HG02870 (cell line): ENCODE measurements at regions not wholly inside any gene's neighbourhood (a gene's known extent, or its start where the extent isn't known, plus 50 kb on each side); places are given as distances from the start of the nearest gene placed in this dataset.

Experiments
- ATAC-seq: cut with Tn5 transposase; IDR thresholded peaks from one replicate; pipeline ENCODE4 v1.9.1; 2021; ENCODE audit warnings: mild to moderate bottlenecking, moderate library complexity; ENCODE audit not compliant: unreplicated experiment

DNA sequence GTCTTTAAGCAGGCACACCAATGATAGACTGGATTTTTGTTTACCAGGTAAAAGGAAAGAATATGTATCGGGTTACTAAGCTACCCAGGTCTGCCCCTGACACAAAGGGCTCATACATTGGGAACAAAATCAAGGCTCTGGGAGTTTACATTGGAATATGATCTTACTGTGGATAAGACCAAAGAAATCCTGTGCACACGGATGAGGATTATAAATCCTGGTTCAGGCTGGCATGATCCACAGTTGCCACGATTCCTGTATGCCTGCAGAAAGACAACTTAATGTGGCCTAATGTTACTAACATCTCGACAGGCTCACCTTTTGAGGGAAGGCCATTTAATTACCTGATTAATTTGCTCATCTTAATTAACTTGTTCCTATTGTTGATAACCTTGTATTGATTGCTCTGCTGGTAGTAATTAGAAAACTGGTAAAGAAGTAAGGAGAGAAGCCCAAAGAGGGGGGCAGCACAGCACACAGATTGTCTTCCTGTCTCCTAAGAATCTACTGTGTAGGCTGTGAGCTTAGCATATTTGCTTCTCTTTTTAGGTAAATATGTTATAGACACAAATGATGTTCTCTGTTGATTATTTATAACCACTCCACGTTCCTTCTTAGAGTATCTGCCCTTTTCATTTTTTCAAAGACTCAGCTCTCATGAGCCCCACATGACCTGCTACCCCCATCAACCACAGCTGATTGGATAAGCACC is 51.0 kb upstream of the TOX3 start:
- no peak for ATAC-seq

DNA sequence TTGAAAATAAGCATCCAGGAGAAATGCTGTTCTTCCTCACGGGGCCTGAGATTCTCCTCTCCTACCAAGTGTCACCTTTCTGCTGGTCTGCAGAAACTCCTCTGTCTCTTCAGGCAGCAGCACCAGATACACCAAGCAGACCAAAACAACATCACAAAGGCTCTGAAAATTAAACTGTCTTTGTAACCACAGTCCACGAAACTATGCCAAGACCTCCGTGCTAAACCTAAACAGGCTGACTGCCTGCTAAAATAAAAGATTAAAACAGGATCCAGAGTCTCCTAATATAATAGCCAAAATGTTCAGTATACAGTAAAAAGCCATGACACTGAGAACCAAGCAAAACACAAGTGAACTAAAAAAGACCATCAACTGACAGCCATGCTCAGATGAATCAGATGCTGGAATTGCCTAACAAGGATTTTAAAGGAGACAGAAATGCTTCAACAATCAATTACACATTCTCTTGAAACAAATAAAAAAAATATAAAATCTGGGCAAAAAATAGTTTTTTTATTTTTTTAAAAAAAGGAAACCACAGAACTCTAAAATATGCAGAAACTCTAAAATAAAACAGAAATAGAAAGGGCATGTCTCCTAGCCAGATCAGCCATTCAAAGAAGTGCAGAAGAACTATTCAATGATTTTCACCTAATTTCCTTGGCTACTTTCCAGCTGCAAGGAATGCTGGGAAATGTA is 50.3 kb upstream of the TOX3 start:
- no peak for ATAC-seq
